ENCODE measurements at regions not wholly inside any gene's neighbourhood (a gene's known extent, or its start where the extent isn't known, plus 50 kb on each side); places are given as distances from the start of the nearest gene placed in this dataset.
A peak's percentile ranks its signal among the peaks of the same experiment; 100 is the strongest.

DNA sequence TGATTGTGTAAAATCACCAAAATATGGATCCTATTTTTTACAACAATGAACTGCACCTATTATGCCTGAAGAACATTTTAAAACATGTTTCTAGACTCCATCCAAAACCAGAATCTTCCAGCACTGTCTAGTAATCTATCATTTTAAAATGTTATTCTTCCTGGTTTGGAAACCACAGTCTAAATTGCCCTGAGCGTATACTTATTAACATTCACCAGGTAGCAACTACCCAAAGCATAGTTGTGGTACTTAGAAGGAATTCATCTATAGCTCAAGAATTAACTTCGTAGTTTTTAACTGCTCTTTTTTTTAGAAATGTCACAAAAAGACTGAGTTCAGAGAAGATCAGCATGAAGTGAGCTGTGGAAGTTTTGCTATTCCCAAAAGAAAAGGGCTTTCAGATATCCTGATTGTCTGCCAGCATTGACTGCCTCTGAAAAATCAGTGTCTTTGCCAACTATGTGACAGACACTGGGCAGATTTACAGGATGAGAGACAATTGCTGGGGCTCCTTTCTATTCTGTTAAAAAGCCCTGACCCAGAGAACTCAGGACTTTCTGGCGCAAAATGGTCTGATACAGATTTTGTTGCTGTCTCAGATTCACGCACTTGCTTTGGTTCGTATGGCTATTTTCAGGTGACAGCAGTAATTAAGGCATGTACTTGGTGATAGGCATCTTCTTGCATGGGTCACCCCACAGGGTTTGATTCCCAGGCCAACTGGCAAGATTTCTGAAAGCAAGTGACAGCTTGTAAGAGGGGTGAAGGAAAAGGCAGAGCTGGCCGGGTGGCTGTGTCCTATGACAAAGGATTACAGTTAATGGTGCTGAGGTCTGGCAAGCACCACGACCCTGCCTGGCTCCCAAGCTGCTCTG, 152.5 kb upstream of the RAI14 start:
- intact Hi-C loops (cut with DNase I): no loop called here
- peak overlapping the region in 3 of 4 donors; percentile 10 to 50 (median 10) for H3K27ac ChIP-seq
- TF ChIP-seq, protein P1, sequence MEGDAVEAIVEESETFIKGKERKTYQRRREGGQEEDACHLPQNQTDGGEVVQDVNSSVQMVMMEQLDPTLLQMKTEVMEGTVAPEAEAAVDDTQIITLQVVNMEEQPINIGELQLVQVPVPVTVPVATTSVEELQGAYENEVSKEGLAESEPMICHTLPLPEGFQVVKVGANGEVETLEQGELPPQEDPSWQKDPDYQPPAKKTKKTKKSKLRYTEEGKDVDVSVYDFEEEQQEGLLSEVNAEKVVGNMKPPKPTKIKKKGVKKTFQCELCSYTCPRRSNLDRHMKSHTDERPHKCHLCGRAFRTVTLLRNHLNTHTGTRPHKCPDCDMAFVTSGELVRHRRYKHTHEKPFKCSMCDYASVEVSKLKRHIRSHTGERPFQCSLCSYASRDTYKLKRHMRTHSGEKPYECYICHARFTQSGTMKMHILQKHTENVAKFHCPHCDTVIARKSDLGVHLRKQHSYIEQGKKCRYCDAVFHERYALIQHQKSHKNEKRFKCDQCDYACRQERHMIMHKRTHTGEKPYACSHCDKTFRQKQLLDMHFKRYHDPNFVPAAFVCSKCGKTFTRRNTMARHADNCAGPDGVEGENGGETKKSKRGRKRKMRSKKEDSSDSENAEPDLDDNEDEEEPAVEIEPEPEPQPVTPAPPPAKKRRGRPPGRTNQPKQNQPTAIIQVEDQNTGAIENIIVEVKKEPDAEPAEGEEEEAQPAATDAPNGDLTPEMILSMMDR (IDR thresholded peaks at IDR 0.05): no peak
- no peaks in the 10 kb centered on the region for H3K36me3 ChIP-seq (replicated peaks in 1 of 2; ENCODE audit: insufficient read depth in 1 of 2, low read depth in 2 of 2)
- DNase-seq: no peak
- H3K9me3 ChIP-seq: no peaks in the 10 kb centered on the region
- WGBS, 2 donors: 44 to 58% methylated on average over 7 of the region's 7 CpGs
- H3K4me3 ChIP-seq: no peak overlapping the region
- ATAC-seq: peak; percentile 40
- no peaks in the 10 kb centered on the region for H3K27me3 ChIP-seq
- H3K4me1 ChIP-seq: peaks cover 2% of the 10 kb centered on the region

DNA sequence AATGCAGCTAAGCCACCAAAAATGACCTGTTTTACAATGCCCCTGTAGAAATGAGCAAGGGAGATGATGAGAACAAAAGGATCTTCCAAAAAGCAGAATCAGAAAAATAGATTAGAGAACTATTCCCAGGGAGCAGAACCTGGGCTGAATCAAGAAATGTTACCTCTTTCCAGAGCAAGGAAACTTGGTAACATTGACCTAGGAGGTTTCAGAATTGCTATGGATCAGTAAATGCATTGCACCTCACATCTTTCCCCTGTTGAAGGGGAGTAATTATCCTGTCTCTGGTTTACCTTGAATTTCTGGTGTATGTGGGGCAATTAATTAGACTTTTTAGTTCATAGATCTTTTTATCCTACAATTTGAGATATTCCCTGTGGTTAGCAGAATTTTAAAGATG, 151.2 kb upstream of the RAI14 start:
- Histone ChIP-seq H3K4me1 (no peaks in the 10 kb centered on the region), H3K36me3 (replicated peaks in 1 of 2; ENCODE audit: insufficient read depth in 1 of 2, low read depth in 2 of 2) (no peaks in the 10 kb centered on the region), H3K9me3 (no peaks in the 10 kb centered on the region), H3K27ac (no peak overlapping the region), H3K4me3 (no peak overlapping the region), H3K27me3 (no peaks in the 10 kb centered on the region)
- no peak for DNase-seq
- TF ChIP-seq, protein P1 (IDR thresholded peaks at IDR 0.05): no peak
- TF ChIP-seq POLR2A (IDR thresholded peaks at IDR 0.05): no peak
- no peak for ATAC-seq
- intact Hi-C loops (cut with DNase I): no loop called here

DNA sequence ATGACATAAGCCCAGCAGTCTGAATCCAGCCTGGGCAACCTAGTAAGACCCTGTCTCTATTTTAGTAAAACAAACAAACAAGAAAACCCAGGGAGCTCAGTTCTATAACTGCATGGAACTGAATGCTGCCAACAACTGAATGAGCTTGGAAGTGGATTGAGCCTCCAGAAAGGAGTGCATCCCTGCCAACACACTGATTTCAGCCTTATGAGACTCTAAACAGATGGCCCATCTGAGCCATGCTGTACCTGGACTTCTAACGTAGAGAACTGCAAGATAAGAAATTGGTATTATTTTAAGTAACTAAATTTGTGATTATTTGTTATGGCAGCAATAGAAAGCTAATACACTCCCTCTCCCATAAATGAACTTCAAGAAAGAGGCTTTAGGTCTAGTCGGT, 150.4 kb upstream of the RAI14 start:
- ATAC-seq (no peak), DNase-seq (no peak)
- 62 to 75% methylated on average over 2 of the region's 2 CpGs for WGBS, 2 donors
- Histone ChIP-seq H3K27me3 (no peaks in the 10 kb centered on the region), H3K4me3 (no peak overlapping the region), H3K4me1 (peaks cover 4% of the 10 kb centered on the region), H3K36me3 (replicated peaks in 1 of 2; ENCODE audit: insufficient read depth in 1 of 2, low read depth in 2 of 2) (no peaks in the 10 kb centered on the region), H3K9me3 (no peaks in the 10 kb centered on the region), H3K27ac (no peak overlapping the region)
- intact Hi-C loops (cut with DNase I): no loop called here
- TF ChIP-seq, protein P1 (IDR thresholded peaks at IDR 0.05): no peak
- TF ChIP-seq POLR2A (IDR thresholded peaks at IDR 0.05): no peak

DNA sequence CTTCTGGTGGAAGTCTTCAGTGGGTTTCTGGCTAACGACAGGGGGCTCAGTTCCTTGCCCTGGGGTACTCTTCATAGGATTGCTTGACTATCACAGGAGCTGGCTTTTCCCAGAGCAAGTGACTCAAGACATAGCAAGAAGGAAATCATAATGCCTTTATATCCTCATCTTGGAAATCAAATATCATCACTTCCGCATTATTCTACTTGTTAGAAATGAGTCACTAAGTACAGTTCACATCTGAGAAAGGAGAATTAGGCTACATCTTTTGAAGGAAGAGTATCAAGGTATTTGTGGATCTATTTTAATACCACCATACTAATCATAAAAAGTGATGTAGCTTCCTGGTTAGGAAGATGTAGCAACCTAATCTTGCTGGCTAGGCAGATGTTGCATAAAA, 148.2 kb upstream of the RAI14 start:
- no peak overlapping the region for H3K27ac ChIP-seq
- H3K36me3 ChIP-seq (replicated peaks in 1 of 2; ENCODE audit: insufficient read depth in 1 of 2, low read depth in 2 of 2): no peaks in the 10 kb centered on the region
- H3K27me3 ChIP-seq: no peaks in the 10 kb centered on the region
- WGBS, 2 donors: 73 to 81% methylated on average over 2 of the region's 2 CpGs
- H3K9me3 ChIP-seq: no peaks in the 10 kb centered on the region
- intact Hi-C loops (cut with DNase I): no loop called here
- DNase-seq (no peak), ATAC-seq (no peak)
- TF ChIP-seq, protein P1 (IDR thresholded peaks at IDR 0.05): no peak
- no peak for TF ChIP-seq POLR2A (IDR thresholded peaks at IDR 0.05)
- H3K4me1 ChIP-seq: peaks cover 17% of the 10 kb centered on the region
- H3K4me3 ChIP-seq: no peak overlapping the region

DNA sequence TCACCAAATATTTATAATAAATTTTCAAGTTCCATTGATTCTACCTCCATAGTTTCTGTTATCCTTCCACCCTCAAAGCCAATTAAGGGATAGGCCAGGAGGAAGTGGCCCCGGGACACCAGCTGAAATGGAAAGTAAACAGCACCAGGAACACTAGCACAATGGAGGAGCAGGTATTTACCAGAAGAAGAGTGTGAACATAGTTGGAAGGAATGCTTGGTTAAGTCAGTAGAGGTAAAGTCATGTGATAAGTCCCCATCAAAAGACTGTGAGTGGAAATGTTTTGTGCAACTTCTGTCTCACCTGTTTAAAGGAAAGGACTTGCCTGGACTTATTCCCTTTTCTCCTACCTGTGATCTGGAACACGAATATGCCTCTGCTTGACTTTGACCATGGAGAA, 146.7 kb upstream of the RAI14 start:
- no peak overlapping the region for H3K4me3 ChIP-seq
- DNase-seq (no peak), ATAC-seq (no peak)
- no peaks in the 10 kb centered on the region for H3K9me3 ChIP-seq
- no peak overlapping the region for H3K27ac ChIP-seq
- no peaks in the 10 kb centered on the region for H3K27me3 ChIP-seq
- WGBS, 2 donors: 72 to 88% methylated on average over 2 of the region's 2 CpGs
- intact Hi-C loops (cut with DNase I): no loop called here
- no peaks in the 10 kb centered on the region for H3K36me3 ChIP-seq (replicated peaks in 1 of 2; ENCODE audit: insufficient read depth in 1 of 2, low read depth in 2 of 2)
- no peak for TF ChIP-seq POLR2A (IDR thresholded peaks at IDR 0.05)
- TF ChIP-seq, protein P1 (IDR thresholded peaks at IDR 0.05): no peak
- H3K4me1 ChIP-seq: peaks cover 17% of the 10 kb centered on the region
